ENCODE measurements at regions not wholly inside any gene's neighbourhood (a gene's known extent, or its start where the extent isn't known, plus 50 kb on each side); places are given as distances from the start of the nearest gene placed in this dataset.

DNA sequence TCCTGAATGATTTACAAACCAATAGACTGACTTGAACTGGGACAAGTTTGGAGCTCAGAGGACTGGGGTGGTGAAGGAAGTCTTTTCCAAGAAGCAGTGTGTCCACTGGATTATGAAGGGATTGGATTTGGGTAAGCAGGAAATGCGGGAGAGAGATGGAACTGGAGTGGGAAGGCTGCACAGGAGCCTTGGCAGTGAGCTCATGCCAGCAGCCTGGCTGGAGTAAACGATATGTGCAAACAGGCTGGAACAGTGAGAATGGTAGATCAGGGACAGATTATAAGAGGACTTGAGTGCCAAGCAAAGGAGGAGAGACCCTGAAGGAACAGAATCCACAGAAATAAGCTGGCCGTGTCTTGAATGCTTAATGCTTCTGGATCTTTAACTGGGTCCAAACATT is 121.9 kb upstream of the GATA6 start:
- Histone ChIP-seq H3K27me3 (replicated peaks; ENCODE audit: insufficient read depth, low read depth, low read length, poor library complexity) (no peaks in the 10 kb centered on the region), H3K4me3 (ENCODE audit: low read depth, low read length, poor library complexity, severe bottlenecking) (no peak overlapping the region), H3K9me3 (ENCODE audit: low read depth, low read length, poor library complexity, severe bottlenecking) (no peaks in the 10 kb centered on the region), H3K27ac (ENCODE audit: low read depth, low read length, poor library complexity, severe bottlenecking) (no peak overlapping the region), H3K4me1 (ENCODE audit: insufficient read depth, low read length, poor library complexity, severe bottlenecking) (no peaks in the 10 kb centered on the region), H3K36me3 (ENCODE audit: insufficient read depth, low read length, poor library complexity, severe bottlenecking) (no peaks in the 10 kb centered on the region)
- POLR2A ChIA-PET (ENCODE audit: low non-redundant PET) = interaction anchor here (0.6 kb wide), 1 partner anchor 309 kb away, joined by 3 read pairs; no protein-coding TSS in a partner anchor
- TF ChIP-seq CTCF (conservative IDR thresholded peaks at IDR 0.05; ENCODE audit: low read depth, low read length) = no peak
- CTCF ChIA-PET = no interaction called here
- no TSS peak for BruUV-seq (replicated peaks)
- no peak for DNase-seq (ENCODE audit: low spot score)
- intact Hi-C loops (cut with micrococcal nuclease; ENCODE audit: unreplicated experiment) = no loop called here

DNA sequence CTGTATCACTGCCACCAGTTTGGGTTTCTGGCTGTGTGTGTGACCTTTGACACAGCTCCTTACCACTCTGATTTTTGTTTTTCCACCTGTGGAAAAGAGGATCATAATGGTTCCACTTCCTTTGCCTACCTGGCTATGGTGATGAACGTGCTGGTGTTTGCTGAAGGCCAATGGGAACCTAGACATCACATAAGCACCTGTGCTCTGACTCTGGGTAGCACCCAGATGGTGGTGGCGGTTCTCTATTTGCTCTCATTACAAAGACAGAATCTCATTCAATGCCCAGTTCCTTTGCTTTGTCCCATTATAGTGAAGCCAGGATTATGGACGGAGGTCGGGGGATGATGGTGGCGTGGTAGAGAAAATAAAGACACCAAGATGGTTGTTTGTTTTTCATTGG is 121.2 kb upstream of the GATA6 start:
- no peaks in the 10 kb centered on the region for H3K27me3 ChIP-seq (replicated peaks; ENCODE audit: insufficient read depth, low read depth, low read length, poor library complexity)
- TF ChIP-seq EZH2 (IDR thresholded peaks at IDR 0.05; ENCODE audit: borderline replicate concordance, low read depth, low read length, poor library complexity, severe bottlenecking) (no peak), CTCF (conservative IDR thresholded peaks at IDR 0.05; ENCODE audit: low read depth, low read length) (no peak)
- ChIA-PET CTCF (no interaction called here), POLR2A (ENCODE audit: low non-redundant PET) (no interaction called here)
- BruUV-seq (replicated peaks) = no TSS peak
- no peak overlapping the region for H3K27ac ChIP-seq (ENCODE audit: low read depth, low read length, poor library complexity, severe bottlenecking)
- no peaks in the 10 kb centered on the region for H3K4me1 ChIP-seq (ENCODE audit: insufficient read depth, low read length, poor library complexity, severe bottlenecking)
- intact Hi-C loops (cut with micrococcal nuclease; ENCODE audit: unreplicated experiment) = no loop called here
- no peak for DNase-seq (ENCODE audit: low spot score)
- no peak overlapping the region for H3K4me3 ChIP-seq (ENCODE audit: low read depth, low read length, poor library complexity, severe bottlenecking)
- H3K9me3 ChIP-seq (ENCODE audit: low read depth, low read length, poor library complexity, severe bottlenecking) = no peaks in the 10 kb centered on the region
- no peaks in the 10 kb centered on the region for H3K36me3 ChIP-seq (ENCODE audit: insufficient read depth, low read length, poor library complexity, severe bottlenecking)

GRCh38 chr18:22048932-22049615 is 120.3 kb upstream of the GATA6 start:
- TF ChIP-seq EZH2 (IDR thresholded peaks at IDR 0.05; ENCODE audit: borderline replicate concordance, low read depth, low read length, poor library complexity, severe bottlenecking) = no peak
- no peak for TF ChIP-seq CTCF (conservative IDR thresholded peaks at IDR 0.05; ENCODE audit: low read depth, low read length)
- no peak overlapping the region for H3K4me3 ChIP-seq (ENCODE audit: low read depth, low read length, poor library complexity, severe bottlenecking)
- intact Hi-C loops (cut with micrococcal nuclease; ENCODE audit: unreplicated experiment) = no loop called here
- no TSS peak for BruUV-seq (replicated peaks)
- H3K36me3 ChIP-seq (ENCODE audit: insufficient read depth, low read length, poor library complexity, severe bottlenecking) = no peaks in the 10 kb centered on the region
- H3K9me3 ChIP-seq (ENCODE audit: low read depth, low read length, poor library complexity, severe bottlenecking) = no peaks in the 10 kb centered on the region
- no peak overlapping the region for H3K27ac ChIP-seq (ENCODE audit: low read depth, low read length, poor library complexity, severe bottlenecking)
- no peaks in the 10 kb centered on the region for H3K27me3 ChIP-seq (replicated peaks; ENCODE audit: insufficient read depth, low read depth, low read length, poor library complexity)
- H3K4me1 ChIP-seq (ENCODE audit: insufficient read depth, low read length, poor library complexity, severe bottlenecking) = no peaks in the 10 kb centered on the region
- DNase-seq (ENCODE audit: low spot score) = no peak
- CTCF ChIA-PET = no interaction called here
- POLR2A ChIA-PET (ENCODE audit: low non-redundant PET) = no interaction called here

All from A673 (cell line).